Endothelial cell (in vitro differentiated cells): ENCODE measurements at regions not wholly inside any gene's neighbourhood (a gene's known extent, or its start where the extent isn't known, plus 50 kb on each side); places are given as distances from the start of the nearest gene placed in this dataset.

Source experiments
- DNase-seq: peaks from one replicate; pipeline ENCODE4 v3.0.0; 2021; ENCODE audit warnings: low spot score
- H3K27ac Mint-ChIP-seq: one replicate; pipeline ENCODE4 v1.8.0; 2021; ENCODE audit warnings: mixed read lengths, inconsistent platforms; ENCODE audit not compliant: unreplicated experiment
- H3K27me3 Mint-ChIP-seq: one replicate; pipeline ENCODE4 v1.8.0; 2021; ENCODE audit warnings: mild to moderate bottlenecking, moderate library complexity, mixed read lengths, inconsistent platforms; ENCODE audit not compliant: unreplicated experiment
- H3K36me3 Mint-ChIP-seq: one replicate; pipeline ENCODE4 v1.8.0; 2021; ENCODE audit warnings: mild to moderate bottlenecking, low read depth, mixed read lengths, inconsistent platforms; ENCODE audit not compliant: unreplicated experiment
- H3K4me1 Mint-ChIP-seq: one replicate; pipeline ENCODE4 v1.8.0; 2021; ENCODE audit warnings: mild to moderate bottlenecking, mixed read lengths, inconsistent platforms; ENCODE audit not compliant: unreplicated experiment
- H3K4me3 Mint-ChIP-seq: one replicate; pipeline ENCODE4 v1.8.0; 2021; ENCODE audit warnings: mild to moderate bottlenecking, mixed read lengths, inconsistent platforms; ENCODE audit not compliant: unreplicated experiment
- H3K9me3 Mint-ChIP-seq: one replicate; pipeline ENCODE4 v1.8.0; 2021; ENCODE audit warnings: mixed read lengths, inconsistent platforms; ENCODE audit not compliant: unreplicated experiment
- TF ChIP-seq, protein P1 (sequence below): fragments of 200-600 bp; sonication (generic); IDR thresholded peaks from one replicate; pipeline ENCODE4 v1.5.0; 2021; ENCODE audit warnings: antibody characterized with exemption; ENCODE audit not compliant: unreplicated experiment

DNA sequence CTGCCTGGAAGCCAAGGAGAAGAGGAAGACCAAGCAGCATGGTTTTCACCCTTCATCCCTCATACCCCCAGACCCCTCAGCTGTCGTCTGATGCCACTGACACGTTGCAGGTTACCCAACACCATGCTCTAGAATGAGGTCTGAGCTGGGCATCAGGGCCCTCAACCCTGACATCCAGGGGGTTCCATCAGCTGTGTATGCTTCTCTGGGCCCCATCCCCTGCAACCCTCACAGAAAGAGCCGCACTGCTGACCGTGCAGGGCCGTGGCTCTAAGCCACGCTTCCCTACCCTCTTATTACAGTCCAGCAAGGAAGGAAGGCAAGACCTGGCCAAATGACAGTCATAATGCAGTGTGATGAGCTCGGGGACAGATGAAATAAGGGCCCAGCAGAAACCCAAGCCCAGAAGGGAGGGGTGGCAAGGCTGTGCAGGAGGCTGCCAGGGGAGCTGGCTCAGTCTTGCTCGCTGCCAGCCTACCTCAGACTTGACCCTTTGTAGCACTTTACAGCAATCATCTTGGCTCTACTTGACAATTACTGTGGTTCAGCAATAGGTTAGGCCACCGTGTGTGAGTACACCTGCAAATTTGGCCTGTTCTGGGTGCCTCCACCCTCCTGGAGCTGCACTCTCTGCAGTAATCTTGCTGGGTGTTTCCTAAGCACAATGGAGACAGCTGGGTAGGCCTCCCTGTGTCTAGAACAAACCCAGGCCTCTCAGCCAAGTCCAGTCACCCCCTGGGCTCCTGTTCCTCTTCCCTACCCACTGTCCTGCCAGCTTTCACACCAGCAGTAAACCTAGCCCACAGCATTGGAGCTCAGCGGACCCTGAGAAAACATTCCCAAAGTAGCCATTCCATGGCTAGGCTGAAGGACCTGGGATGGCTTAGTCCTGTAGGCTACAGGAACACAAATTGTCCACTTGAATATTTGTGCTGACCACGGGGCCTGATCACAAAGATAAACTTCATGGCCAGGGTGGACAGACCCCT, 115.3 kb upstream of the NEO1 start:
- Mint-ChIP-seq H3K27ac (no peak overlapping the region), H3K27me3 (peaks cover 3% of the 10 kb centered on the region), H3K9me3 (no peaks in the 10 kb centered on the region), H3K4me1 (no peaks in the 10 kb centered on the region), H3K4me3 (no peak overlapping the region), H3K36me3 (no peaks in the 10 kb centered on the region)
- TF ChIP-seq, protein P1, sequence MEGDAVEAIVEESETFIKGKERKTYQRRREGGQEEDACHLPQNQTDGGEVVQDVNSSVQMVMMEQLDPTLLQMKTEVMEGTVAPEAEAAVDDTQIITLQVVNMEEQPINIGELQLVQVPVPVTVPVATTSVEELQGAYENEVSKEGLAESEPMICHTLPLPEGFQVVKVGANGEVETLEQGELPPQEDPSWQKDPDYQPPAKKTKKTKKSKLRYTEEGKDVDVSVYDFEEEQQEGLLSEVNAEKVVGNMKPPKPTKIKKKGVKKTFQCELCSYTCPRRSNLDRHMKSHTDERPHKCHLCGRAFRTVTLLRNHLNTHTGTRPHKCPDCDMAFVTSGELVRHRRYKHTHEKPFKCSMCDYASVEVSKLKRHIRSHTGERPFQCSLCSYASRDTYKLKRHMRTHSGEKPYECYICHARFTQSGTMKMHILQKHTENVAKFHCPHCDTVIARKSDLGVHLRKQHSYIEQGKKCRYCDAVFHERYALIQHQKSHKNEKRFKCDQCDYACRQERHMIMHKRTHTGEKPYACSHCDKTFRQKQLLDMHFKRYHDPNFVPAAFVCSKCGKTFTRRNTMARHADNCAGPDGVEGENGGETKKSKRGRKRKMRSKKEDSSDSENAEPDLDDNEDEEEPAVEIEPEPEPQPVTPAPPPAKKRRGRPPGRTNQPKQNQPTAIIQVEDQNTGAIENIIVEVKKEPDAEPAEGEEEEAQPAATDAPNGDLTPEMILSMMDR, result no peak
- DNase-seq, result no peak

DNA sequence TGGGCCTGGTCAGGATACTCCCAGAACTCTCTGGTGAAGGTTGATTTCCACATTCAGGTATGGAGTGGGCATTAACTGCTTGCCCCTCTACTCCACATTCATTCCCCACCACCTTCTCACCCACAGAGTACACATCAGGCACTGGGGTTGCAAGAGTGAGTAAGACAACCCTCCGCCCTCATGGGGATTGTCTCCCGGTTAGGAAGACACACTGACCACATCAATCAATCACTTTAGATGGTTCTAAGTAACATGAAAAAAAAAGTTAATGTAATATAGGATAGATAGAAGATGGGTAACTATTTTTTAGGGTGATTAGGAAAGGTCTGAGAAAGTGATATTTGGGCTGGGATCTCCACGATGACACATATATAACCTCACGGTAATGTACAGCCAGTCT, 116.0 kb upstream of the NEO1 start:
- DNase-seq, result no peak
- peaks cover 3% of the 10 kb centered on the region for H3K27me3 Mint-ChIP-seq
- no peaks in the 10 kb centered on the region for H3K9me3 Mint-ChIP-seq
- TF ChIP-seq, protein P1, result no peak
- no peaks in the 10 kb centered on the region for H3K4me1 Mint-ChIP-seq
- H3K27ac Mint-ChIP-seq, result no peak overlapping the region
- H3K4me3 Mint-ChIP-seq, result no peak overlapping the region
- no peaks in the 10 kb centered on the region for H3K36me3 Mint-ChIP-seq

DNA sequence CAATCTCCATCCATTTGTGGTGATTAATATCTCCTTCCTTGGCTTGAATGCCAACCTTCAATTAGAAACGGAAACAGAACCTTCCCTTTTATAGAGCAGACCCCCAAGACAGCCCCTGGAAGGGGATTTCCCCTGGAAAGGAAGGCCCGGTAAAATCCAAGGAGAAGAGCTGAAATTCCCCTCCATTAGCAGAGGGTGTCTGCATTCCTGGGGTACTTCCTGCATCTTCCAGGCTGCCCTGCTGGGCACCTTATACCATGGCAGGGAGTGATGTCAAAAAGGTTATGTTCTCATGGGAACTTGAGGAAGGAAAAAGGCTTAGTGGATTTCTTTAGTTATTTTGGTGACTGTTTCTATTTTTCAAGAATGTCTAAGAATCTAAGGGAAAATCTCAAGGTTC, 116.7 kb upstream of the NEO1 start:
- no peak for DNase-seq
- no peaks in the 10 kb centered on the region for H3K4me1 Mint-ChIP-seq
- H3K36me3 Mint-ChIP-seq, result no peaks in the 10 kb centered on the region
- H3K27ac Mint-ChIP-seq, result no peak overlapping the region
- TF ChIP-seq, protein P1, result no peak
- peaks cover 3% of the 10 kb centered on the region for H3K27me3 Mint-ChIP-seq
- no peak overlapping the region for H3K4me3 Mint-ChIP-seq
- no peaks in the 10 kb centered on the region for H3K9me3 Mint-ChIP-seq

DNA sequence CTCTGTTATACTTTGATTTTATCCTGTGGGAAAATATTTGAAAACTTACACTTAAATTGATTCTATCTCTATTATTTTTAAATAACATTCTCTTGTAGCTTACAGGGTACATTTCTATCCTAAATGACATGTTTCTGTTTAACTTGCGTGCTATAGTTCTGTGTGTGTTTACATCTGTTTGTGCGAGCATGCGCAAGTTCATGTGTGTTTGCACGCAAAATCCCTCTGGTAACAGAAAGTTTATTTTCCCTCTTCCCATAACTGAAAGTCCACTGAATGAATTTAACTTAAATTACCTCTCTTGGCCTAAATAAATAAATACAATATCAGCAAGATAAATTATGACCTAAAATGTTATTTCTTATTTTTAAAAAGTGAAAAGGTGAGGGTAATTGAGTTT, 117.3 kb upstream of the NEO1 start:
- no peak for DNase-seq
- Mint-ChIP-seq H3K9me3 (no peaks in the 10 kb centered on the region), H3K4me1 (no peaks in the 10 kb centered on the region), H3K4me3 (no peak overlapping the region), H3K27me3 (peaks cover 3% of the 10 kb centered on the region), H3K27ac (no peak overlapping the region), H3K36me3 (no peaks in the 10 kb centered on the region)
- TF ChIP-seq, protein P1, result no peak

DNA sequence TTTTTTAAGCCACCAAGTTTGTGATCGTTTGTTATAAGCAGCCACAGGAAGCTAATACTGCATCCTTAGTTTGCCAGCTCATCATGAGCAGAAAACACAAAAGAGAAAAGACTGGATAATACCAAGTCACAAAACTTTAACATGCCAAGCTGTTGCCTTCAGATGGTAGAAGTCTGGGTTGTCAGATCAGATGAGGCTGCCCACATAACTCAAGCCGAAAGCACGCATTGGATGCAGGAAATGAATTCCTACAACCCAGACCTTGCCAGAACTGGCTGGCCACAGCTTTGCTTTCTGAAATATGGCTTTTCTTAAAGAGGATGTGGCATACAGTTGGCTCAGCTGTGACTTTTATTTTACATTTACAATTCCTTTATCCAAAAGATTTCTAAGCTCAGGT, 118.3 kb upstream of the NEO1 start:
- no peaks in the 10 kb centered on the region for H3K4me1 Mint-ChIP-seq
- H3K4me3 Mint-ChIP-seq, result no peak overlapping the region
- TF ChIP-seq, protein P1, result no peak
- no peaks in the 10 kb centered on the region for H3K9me3 Mint-ChIP-seq
- peaks cover 3% of the 10 kb centered on the region for H3K27me3 Mint-ChIP-seq
- H3K27ac Mint-ChIP-seq, result no peak overlapping the region
- no peaks in the 10 kb centered on the region for H3K36me3 Mint-ChIP-seq
- DNase-seq, result no peak
